Heart left ventricle (tissue), 16 donors: ENCODE measurements at regions not wholly inside any gene's neighbourhood (a gene's known extent, or its start where the extent isn't known, plus 50 kb on each side); places are given as distances from the start of the nearest gene placed in this dataset.
"Not testable (repeated sequence)": the region's sequence is repeated elsewhere in the genome, so short reads cannot be mapped to it uniquely, and the experiment has no call there.

Source experiments
- ATAC-seq, 4 donors: fragments of 200-7000 bp; cut with Tn5 transposase; one replicate each; pipeline ENCODE4 v1.9.1; 2020 to 2022; ENCODE audit warnings: moderate library complexity in 4 of 4, mild to moderate bottlenecking in 3 of 4, moderate number of reproducible peaks in 1 of 4
- DNase-seq, 5 donors: peaks; one replicate each; pipeline ENCODE4 v3.0.0-alpha.2; 2020
- H3K27ac ChIP-seq, 12 donors: fragments of 200-600 bp; sonication (generic) in 4 of 12; one replicate each; pipeline versions ENCODE4 v1.5.0 to v1.8.0; 2016 to 2022; ENCODE audit warnings: mild to moderate bottlenecking in 2 of 12
- H3K27me3 ChIP-seq, 9 donors: fragments of 200-600 bp; sonication (generic) in 2 of 9; one replicate each; pipeline versions ENCODE4 v1.5.1 to v1.8.0; 2016 to 2022; ENCODE audit warnings: mild to moderate bottlenecking in 3 of 9
- H3K36me3 ChIP-seq, 9 donors: fragments of 200-600 bp; sonication (generic) in 2 of 9; one replicate each; pipeline versions ENCODE4 v1.5.0 to v1.8.0; 2018 to 2022; ENCODE audit warnings: mild to moderate bottlenecking in 2 of 9
- H3K4me1 ChIP-seq, 12 donors: fragments of 200-600 bp; sonication (generic) in 4 of 12; one replicate each; pipeline versions ENCODE4 v1.5.0 to v1.8.0; 2016 to 2022; ENCODE audit warnings: mild to moderate bottlenecking in 3 of 12
- H3K4me3 ChIP-seq, 12 donors: fragments of 200-600 bp; sonication (generic) in 4 of 12; one replicate each; pipeline versions ENCODE4 v1.5.0 to v1.8.0; 2017 to 2022; ENCODE audit warnings: mild to moderate bottlenecking in 9 of 12, moderate library complexity in 4 of 12
- H3K9me3 ChIP-seq, 12 donors: fragments of 200-600 bp; sonication (generic) in 4 of 12; one replicate each; pipeline versions ENCODE4 v1.5.0 to v1.8.0; 2016 to 2022; ENCODE audit warnings: mild to moderate bottlenecking in 1 of 12
- POLR2A ChIP-seq, 2 donors: fragments of 450-650 bp; IDR thresholded peaks; one replicate each; pipeline ENCODE4 v1.6.1; 2017; ENCODE audit warnings: antibody characterized with exemption in 2 of 2, mild to moderate bottlenecking in 2 of 2, moderate library complexity in 2 of 2
- WGBS, 4 donors: extraction: QIAGEN DNeasy Blood & Tissue Kit in 2 of 4; methylation state at CpG; one replicate each; pipeline versions ENCODE4 v1.1.5 to v1.1.7; 2013 to 2018; 5-methylcytosine and 5-hydroxymethylcytosine counted together
- intact Hi-C, 10 donors: fragments of 100-400 bp; cut with DNase I; formaldehyde crosslinking; loops; one replicate each; pipeline versions ENCODE4 v1.11.1 to v1.14.2; 2022
- TF ChIP-seq, protein P1 (sequence below), 12 donors: fragments of 200-600 bp; sonication (generic) in 4 of 12; IDR thresholded peaks; one replicate each; pipeline versions ENCODE4 v1.5.0 to v1.8.0; 2018 to 2022; ENCODE audit warnings: antibody characterized with exemption in 12 of 12, mild to moderate bottlenecking in 5 of 12
- donor health status: ischemic (EF 13 %, LVEDD 7.1; RV severe dilation, severe dysfunction).
- donor health status: healthy with polysubstance abuse.
- donor health status: DM: no; HTN: yes; CAD: no.
- donor health status: DM: no; HTN: no; CAD: no.
- donor health status: ischemic (EF 25% LVEDD 6.9; RV normal size, moderate dysfunction).
- donor health status: ischemic (EF 25% LVEDD 5.7; RV mildly dilated, moderate dysfunction).
- donor health status: healthy.
- donor health status: DM: yes; HTN: yes; CAD: no.
- donor health status: ischemic (EF 35%, LVEDD 5.7; RV mildly dilated, moderate dysfunction).
- donor health status: nonischemic (EF 11% LVEDD 7.7; RV severe dilation, severe dysfunction).
- donor health status: DM: yes; HTN: yes; CAD: no.
- donor health status: PGD.
- donor health status: ischemic (EF 29% LVEDD 5.4; RV normal size, mild dysfunction).
- donor health status: nonischemic (EF 23%, LVEDD 6.1; RV moderate dilation, normal function).

DNA sequence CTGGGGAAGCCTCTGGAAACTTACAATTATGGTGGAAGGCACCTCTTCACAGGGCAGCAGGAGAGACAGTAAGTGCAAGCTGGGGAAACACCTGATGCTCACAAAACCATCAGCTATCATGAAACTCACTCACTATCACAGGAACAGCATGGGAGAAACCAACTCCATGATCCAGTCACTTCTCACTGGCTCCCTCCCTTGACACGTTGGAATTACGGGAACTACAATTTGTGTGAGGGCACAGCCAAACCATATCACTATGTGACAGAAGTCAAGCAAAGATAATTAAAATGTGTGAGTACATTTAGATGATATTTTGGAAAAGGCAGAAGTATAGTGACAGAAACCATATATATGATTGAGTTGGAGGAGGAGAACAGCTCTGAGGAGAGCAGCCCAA, 474.0 kb upstream of the OLFM3 start:
- H3K4me3 ChIP-seq = no peak overlapping the region
- 50 to 64% (median 61%) methylated on average over 2 of the region's 2 CpGs for WGBS, 4 donors
- H3K27me3 ChIP-seq = no peaks in the 10 kb centered on the region
- no peak for ATAC-seq
- H3K9me3 ChIP-seq = no peaks in the 10 kb centered on the region
- no peaks in the 10 kb centered on the region for H3K36me3 ChIP-seq
- no peaks in the 10 kb centered on the region for H3K4me1 ChIP-seq
- DNase-seq = no peak
- H3K27ac ChIP-seq = no peak overlapping the region
- TF ChIP-seq, protein P1, sequence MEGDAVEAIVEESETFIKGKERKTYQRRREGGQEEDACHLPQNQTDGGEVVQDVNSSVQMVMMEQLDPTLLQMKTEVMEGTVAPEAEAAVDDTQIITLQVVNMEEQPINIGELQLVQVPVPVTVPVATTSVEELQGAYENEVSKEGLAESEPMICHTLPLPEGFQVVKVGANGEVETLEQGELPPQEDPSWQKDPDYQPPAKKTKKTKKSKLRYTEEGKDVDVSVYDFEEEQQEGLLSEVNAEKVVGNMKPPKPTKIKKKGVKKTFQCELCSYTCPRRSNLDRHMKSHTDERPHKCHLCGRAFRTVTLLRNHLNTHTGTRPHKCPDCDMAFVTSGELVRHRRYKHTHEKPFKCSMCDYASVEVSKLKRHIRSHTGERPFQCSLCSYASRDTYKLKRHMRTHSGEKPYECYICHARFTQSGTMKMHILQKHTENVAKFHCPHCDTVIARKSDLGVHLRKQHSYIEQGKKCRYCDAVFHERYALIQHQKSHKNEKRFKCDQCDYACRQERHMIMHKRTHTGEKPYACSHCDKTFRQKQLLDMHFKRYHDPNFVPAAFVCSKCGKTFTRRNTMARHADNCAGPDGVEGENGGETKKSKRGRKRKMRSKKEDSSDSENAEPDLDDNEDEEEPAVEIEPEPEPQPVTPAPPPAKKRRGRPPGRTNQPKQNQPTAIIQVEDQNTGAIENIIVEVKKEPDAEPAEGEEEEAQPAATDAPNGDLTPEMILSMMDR (IDR thresholded peaks at IDR 0.05) = no peak
- TF ChIP-seq POLR2A (IDR thresholded peaks at IDR 0.05) = no peak
- intact Hi-C loops = no loop called here

DNA sequence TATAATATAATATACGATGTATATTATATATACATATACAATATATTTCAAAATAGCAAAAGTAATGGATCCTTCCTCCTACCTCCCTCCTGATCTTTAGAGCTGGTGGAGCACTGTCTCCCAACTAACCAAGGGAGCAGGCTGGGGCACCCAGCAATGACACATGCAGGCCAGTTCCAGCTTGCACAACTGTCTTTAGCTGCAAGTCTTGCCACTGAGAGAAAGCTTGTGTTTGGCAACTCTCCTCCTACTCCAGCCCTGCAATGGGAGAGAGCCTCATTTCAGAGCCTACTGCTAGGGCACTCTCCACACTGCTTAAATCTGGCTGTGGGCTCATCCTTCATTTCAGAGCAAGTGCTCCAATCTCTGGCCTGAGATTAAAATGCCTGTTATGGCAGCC, 469.8 kb upstream of the OLFM3 start:
- H3K9me3 ChIP-seq = no peaks in the 10 kb centered on the region
- DNase-seq (no peak), ATAC-seq (no peak)
- H3K4me1 ChIP-seq = no peaks in the 10 kb centered on the region
- no peaks in the 10 kb centered on the region for H3K36me3 ChIP-seq
- intact Hi-C loops = no loop called here
- no peak overlapping the region for H3K27ac ChIP-seq
- no peaks in the 10 kb centered on the region for H3K27me3 ChIP-seq
- 93 to 96% (median 94%) methylated on average over 1 of the region's 1 CpG for WGBS, 4 donors
- no peak for TF ChIP-seq POLR2A (IDR thresholded peaks at IDR 0.05)
- TF ChIP-seq, protein P1 (IDR thresholded peaks at IDR 0.05) = no peak
- no peak overlapping the region for H3K4me3 ChIP-seq

DNA sequence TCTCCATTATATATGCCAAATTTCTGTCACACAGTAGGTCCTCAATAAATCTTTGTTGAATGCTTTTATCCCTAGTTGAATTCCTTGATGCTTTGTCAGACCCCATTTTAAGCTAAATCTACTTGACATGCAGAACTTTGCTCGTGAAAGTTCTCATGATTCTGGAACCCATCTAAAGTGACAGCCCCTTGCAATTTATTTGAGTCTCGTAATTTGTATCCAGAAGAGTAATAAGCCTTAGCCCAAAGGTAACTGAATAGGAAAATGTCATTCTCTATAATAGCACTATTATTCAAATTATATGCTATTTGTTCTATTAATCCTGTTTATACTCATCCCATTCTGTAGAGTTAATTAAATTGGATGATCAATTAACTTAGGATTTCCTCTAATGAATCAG, 466.6 kb upstream of the OLFM3 start:
- H3K27ac ChIP-seq = no peak overlapping the region
- TF ChIP-seq, protein P1 (IDR thresholded peaks at IDR 0.05) = no peak
- TF ChIP-seq POLR2A (IDR thresholded peaks at IDR 0.05) = no peak
- no peaks in the 10 kb centered on the region for H3K4me1 ChIP-seq
- no peaks in the 10 kb centered on the region for H3K27me3 ChIP-seq
- no peak for ATAC-seq
- WGBS, 4 donors = 60 to 67% (median 64%) methylated on average over 2 of the region's 2 CpGs
- no peaks in the 10 kb centered on the region for H3K36me3 ChIP-seq
- no peak overlapping the region for H3K4me3 ChIP-seq
- no peaks in the 10 kb centered on the region for H3K9me3 ChIP-seq
- DNase-seq = no peak
- intact Hi-C loops = no loop called here

DNA sequence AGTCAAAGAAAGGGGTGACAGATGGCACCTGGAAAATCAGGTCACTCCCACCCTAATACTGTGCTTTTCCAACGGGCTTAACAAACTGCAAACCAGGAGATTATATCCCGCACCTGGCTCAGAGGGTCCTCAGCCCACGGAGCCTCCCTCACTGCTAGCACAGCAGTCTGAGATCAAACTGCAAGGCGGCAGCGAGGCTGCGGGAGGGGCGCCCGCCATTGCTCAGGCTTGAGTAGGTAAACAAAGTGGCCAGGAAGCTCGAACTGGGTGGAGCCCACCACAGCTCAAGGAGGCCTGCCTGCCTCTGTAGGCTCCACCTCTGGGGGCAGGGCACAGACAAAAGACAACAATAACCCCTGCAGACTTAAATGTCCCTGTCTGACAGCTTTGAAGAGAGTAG, 445.6 kb upstream of the OLFM3 start:
- ATAC-seq, H3K36me3 ChIP-seq, H3K27me3 ChIP-seq, H3K27ac ChIP-seq, H3K4me3 ChIP-seq, intact Hi-C loops, H3K4me1 ChIP-seq: not testable (repeated sequence)
- H3K9me3 ChIP-seq = peaks cover 0 to 15% (median 0%) of the 10 kb centered on the region in 12 donors
- WGBS, 4 donors = 79 to 98% (median 88%) methylated on average over 7 to 9 of the region's 9 CpGs
- DNase-seq = peak in 1 of 5 donors; percentile 48

DNA sequence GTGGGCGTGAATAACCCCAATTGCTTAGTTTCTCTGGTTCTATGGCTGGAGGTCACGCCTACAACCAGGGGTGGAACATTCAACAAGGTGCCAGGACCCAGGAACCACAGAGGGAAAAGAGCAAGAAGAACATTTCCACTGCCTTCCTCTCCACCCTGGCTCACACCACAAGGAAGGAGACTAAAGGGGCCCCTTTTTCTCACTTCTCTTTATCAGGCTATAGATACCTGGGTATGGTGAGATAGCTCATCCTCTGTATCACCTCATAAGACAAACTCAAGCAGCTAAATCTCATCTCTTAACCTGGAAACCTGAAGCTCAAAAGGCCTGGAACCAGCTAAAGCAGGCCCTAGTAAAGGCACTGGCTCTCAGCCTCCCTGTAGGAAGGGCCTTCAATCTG, 438.8 kb upstream of the OLFM3 start:
- Histone ChIP-seq H3K27me3 (no peaks in the 10 kb centered on the region), H3K4me3 (no peak overlapping the region), H3K4me1 (no peaks in the 10 kb centered on the region), H3K36me3 (no peaks in the 10 kb centered on the region), H3K9me3 (peaks cover 0 to 12% (median 0%) of the 10 kb centered on the region in 12 donors), H3K27ac (no peak overlapping the region)
- ATAC-seq (no peak), DNase-seq (no peak)
- WGBS, 4 donors = 45 to 86% (median 80%) methylated on average over 2 of the region's 2 CpGs
- TF ChIP-seq, protein P1 (IDR thresholded peaks at IDR 0.05) = no peak
- TF ChIP-seq POLR2A (IDR thresholded peaks at IDR 0.05) = no peak
- intact Hi-C loops = no loop called here
